Mesenchymal stem cell (in vitro differentiated cells and primary cell): ENCODE measurements at regions not wholly inside any gene's neighbourhood (a gene's known extent, or its start where the extent isn't known, plus 50 kb on each side); places are given as distances from the start of the nearest gene placed in this dataset.

Experiments
- DNase-seq: peaks from one replicate; pipeline ENCODE4 v3.0.0-alpha.2; 2013
- H2AFZ ChIP-seq: one replicate; pipeline ENCODE4 v1.6.1; 2013; ENCODE audit warnings: low read depth, mild to moderate bottlenecking, control low read depth, inconsistent platforms, low read length, moderate library complexity
- H2AK5ac ChIP-seq: 2 replicates; pipeline ENCODE4 v1.6.1; 2013; ENCODE audit warnings: low read length, moderate library complexity, mild to moderate bottlenecking, inconsistent platforms; ENCODE audit not compliant: severe bottlenecking
- H2BK120ac ChIP-seq: one replicate; pipeline ENCODE4 v1.6.1; 2013; ENCODE audit warnings: low read depth, mild to moderate bottlenecking, inconsistent platforms, low read length, moderate library complexity
- H2BK12ac ChIP-seq, 2 experiments: one replicate each; pipeline ENCODE4 v1.6.1; 2013; ENCODE audit warnings: inconsistent platforms in 2 of 2, low read length in 2 of 2, mild to moderate bottlenecking in 2 of 2, moderate library complexity in 2 of 2, control low read depth in 1 of 2
- H2BK15ac ChIP-seq: one replicate; pipeline ENCODE4 v1.6.1; 2013; ENCODE audit warnings: mild to moderate bottlenecking, low read depth, inconsistent platforms; ENCODE audit not compliant: poor library complexity, severe bottlenecking
- H2BK5ac ChIP-seq: 2 replicates; pipeline ENCODE4 v1.6.1; 2013; ENCODE audit warnings: low read depth, mild to moderate bottlenecking, low read length, control low read depth, inconsistent platforms; ENCODE audit not compliant: poor library complexity, severe bottlenecking
- H3K14ac ChIP-seq, 2 experiments: one replicate each; pipeline ENCODE4 v1.6.1; 2013; ENCODE audit warnings: inconsistent platforms in 2 of 2, low read length in 2 of 2, control low read depth in 1 of 2, mild to moderate bottlenecking in 1 of 2, moderate library complexity in 1 of 2
- H3K18ac ChIP-seq, 2 experiments: one replicate each; pipeline ENCODE4 v1.6.1; 2013; ENCODE audit warnings: inconsistent platforms in 2 of 2, low read length in 2 of 2, control low read depth in 1 of 2, low read depth in 1 of 2, mild to moderate bottlenecking in 1 of 2
- H3K23ac ChIP-seq, 2 experiments: one replicate each; pipeline ENCODE4 v1.6.1; 2013; ENCODE audit warnings: inconsistent platforms in 2 of 2, low read length in 2 of 2, mild to moderate bottlenecking in 2 of 2, moderate library complexity in 2 of 2, control low read depth in 1 of 2
- H3K27ac ChIP-seq: 2 replicates; pipeline ENCODE4 v1.5.1; 2013; ENCODE audit warnings: mild to moderate bottlenecking, moderate library complexity, low read length, control low read depth, inconsistent platforms; ENCODE audit not compliant: poor library complexity, severe bottlenecking
- H3K27me3 ChIP-seq, 2 experiments: 2 replicates each; pipeline versions ENCODE4 v1.6.1 to v1.7.0; 2013; ENCODE audit warnings: low read length in 2 of 2, mild to moderate bottlenecking in 2 of 2, moderate library complexity in 2 of 2, control low read depth in 1 of 2, inconsistent platforms in 1 of 2; ENCODE audit not compliant: control insufficient read depth in 1 of 2, insufficient read depth in 1 of 2
- H3K36me3 ChIP-seq, 2 experiments: 2 replicates each; pipeline versions ENCODE4 v1.6.1 to v1.7.0; 2013; ENCODE audit warnings: low read length in 2 of 2, control low read depth in 1 of 2, inconsistent platforms in 1 of 2, low read depth in 1 of 2, mild to moderate bottlenecking in 1 of 2; ENCODE audit not compliant: insufficient read depth in 2 of 2, control insufficient read depth in 1 of 2
- H3K4ac ChIP-seq, 2 experiments: one replicate each; pipeline ENCODE4 v1.6.1; 2013; ENCODE audit warnings: inconsistent platforms in 2 of 2, low read length in 2 of 2, mild to moderate bottlenecking in 2 of 2, moderate library complexity in 2 of 2, control low read depth in 1 of 2, low read depth in 1 of 2
- H3K4me1 ChIP-seq: 2 replicates; pipeline ENCODE4 v1.6.1; 2013; ENCODE audit warnings: low read depth, low read length, control low read depth; ENCODE audit not compliant: control insufficient read depth, insufficient read depth
- H3K4me2 ChIP-seq: 2 replicates; pipeline ENCODE4 v1.6.1; 2013; ENCODE audit warnings: low read length, mild to moderate bottlenecking, inconsistent platforms; ENCODE audit not compliant: poor library complexity, severe bottlenecking
- H3K4me3 ChIP-seq, 2 experiments: 2 replicates each; pipeline versions ENCODE4 v1.5.1 to v1.7.0; 2013; ENCODE audit warnings: low read length in 2 of 2, mild to moderate bottlenecking in 2 of 2, control low read depth in 1 of 2, low read depth in 1 of 2; ENCODE audit not compliant: insufficient read depth in 1 of 2
- H3K79me1 ChIP-seq: replicated peaks from 2 replicates; pipeline ENCODE4 v1.6.1; 2013; ENCODE audit warnings: mild to moderate bottlenecking, control low read depth, low read length, inconsistent platforms; ENCODE audit not compliant: poor library complexity, severe bottlenecking
- H3K9ac ChIP-seq: 2 replicates; pipeline ENCODE4 v1.7.0; 2013; ENCODE audit warnings: mild to moderate bottlenecking, low read length, moderate library complexity
- H3K9me3 ChIP-seq: 2 replicates; pipeline ENCODE4 v1.7.0; 2013; ENCODE audit warnings: mild to moderate bottlenecking, low read length; ENCODE audit not compliant: control insufficient read depth
- H4K8ac ChIP-seq: one replicate; pipeline ENCODE4 v1.6.1; 2013; ENCODE audit warnings: inconsistent platforms, mild to moderate bottlenecking, low read length, moderate library complexity
- H4K91ac ChIP-seq: one replicate; pipeline ENCODE4 v1.6.1; 2013; ENCODE audit warnings: mild to moderate bottlenecking, low read length, inconsistent platforms
- WGBS: methylation state at CpG from one replicate; pipeline ENCODE4 v1.1.7; 2013; ENCODE audit warnings: mixed read lengths; 5-methylcytosine and 5-hydroxymethylcytosine counted together

GRCh38 chr6:66396549-66396948, 689.5 kb upstream of the EYS start:
- no peak overlapping the region for H3K27ac ChIP-seq
- no peak overlapping the region for H3K4me3 ChIP-seq
- H3K18ac ChIP-seq, result no peak overlapping the region
- WGBS, result 95% methylated on average over 4 of the region's 7 CpGs
- H2BK120ac ChIP-seq, result no peak overlapping the region
- no peaks in the 10 kb centered on the region for H3K79me1 ChIP-seq
- H3K4me2 ChIP-seq, result no peak overlapping the region
- no peak overlapping the region for H4K91ac ChIP-seq
- H3K9me3 ChIP-seq, result no peaks in the 10 kb centered on the region
- H3K27me3 ChIP-seq, result no peaks in the 10 kb centered on the region
- H3K9ac ChIP-seq, result no peak overlapping the region
- no peak overlapping the region for H2AFZ ChIP-seq
- no peak overlapping the region for H4K8ac ChIP-seq
- no peak overlapping the region for H3K14ac ChIP-seq
- no peak overlapping the region for H2BK12ac ChIP-seq
- H2BK15ac ChIP-seq, result no peak overlapping the region
- H2BK5ac ChIP-seq, result no peak overlapping the region
- H3K4ac ChIP-seq, result no peak overlapping the region
- H3K36me3 ChIP-seq, result no peaks in the 10 kb centered on the region
- no peaks in the 10 kb centered on the region for H3K4me1 ChIP-seq
- no peak overlapping the region for H3K23ac ChIP-seq
- DNase-seq, result no peak
- no peak overlapping the region for H2AK5ac ChIP-seq

GRCh38 chr6:66396145-66396544, 689.1 kb upstream of the EYS start:
- H3K79me1 ChIP-seq, result no peaks in the 10 kb centered on the region
- no peak overlapping the region for H2BK5ac ChIP-seq
- DNase-seq, result no peak
- H2BK15ac ChIP-seq, result no peak overlapping the region
- H2BK120ac ChIP-seq, result no peak overlapping the region
- no peak overlapping the region for H3K4me3 ChIP-seq
- no peak overlapping the region for H2BK12ac ChIP-seq
- H4K8ac ChIP-seq, result no peak overlapping the region
- H3K18ac ChIP-seq, result no peak overlapping the region
- no peak overlapping the region for H3K27ac ChIP-seq
- no peak overlapping the region for H3K4me2 ChIP-seq
- no peak overlapping the region for H4K91ac ChIP-seq
- no peak overlapping the region for H3K4ac ChIP-seq
- no peaks in the 10 kb centered on the region for H3K9me3 ChIP-seq
- no peak overlapping the region for H3K23ac ChIP-seq
- peak overlapping the region in 1 of 2 experiments; percentile 20 for H3K14ac ChIP-seq
- no peaks in the 10 kb centered on the region for H3K4me1 ChIP-seq
- no peak overlapping the region for H2AK5ac ChIP-seq
- no peaks in the 10 kb centered on the region for H3K36me3 ChIP-seq
- 81% methylated on average over 6 of the region's 6 CpGs for WGBS
- no peaks in the 10 kb centered on the region for H3K27me3 ChIP-seq
- no peak overlapping the region for H3K9ac ChIP-seq
- no peak overlapping the region for H2AFZ ChIP-seq

DNA sequence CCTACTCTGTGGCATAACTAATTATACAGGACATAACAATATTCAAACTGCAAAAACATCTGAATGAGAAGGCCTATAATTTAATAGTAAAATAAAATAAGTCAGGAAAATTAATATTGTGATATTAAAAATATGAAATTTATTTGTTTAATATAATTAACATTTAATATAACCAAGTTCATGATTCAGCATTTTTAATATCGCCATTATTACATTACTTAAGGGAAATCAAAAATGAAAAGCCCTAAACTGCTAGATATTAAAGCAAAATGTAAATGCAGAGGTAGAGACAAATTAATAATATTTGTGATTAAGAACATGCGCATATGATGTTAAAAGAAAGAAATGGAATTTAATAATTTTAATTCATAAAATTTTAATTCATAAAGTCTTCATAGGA, 683.4 kb upstream of the EYS start:
- Histone ChIP-seq H4K91ac (no peak overlapping the region), H3K4me3 (no peak overlapping the region), H3K23ac (no peak overlapping the region), H3K4ac (no peak overlapping the region), H3K36me3 (no peaks in the 10 kb centered on the region), H3K27me3 (no peaks in the 10 kb centered on the region), H3K4me2 (no peak overlapping the region), H3K14ac (no peak overlapping the region), H3K18ac (no peak overlapping the region), H2BK15ac (no peak overlapping the region), H2AFZ (no peak overlapping the region), H2BK120ac (no peak overlapping the region), H3K9me3 (no peaks in the 10 kb centered on the region), H2BK5ac (no peak overlapping the region), H2BK12ac (no peak overlapping the region), H3K79me1 (no peaks in the 10 kb centered on the region), H2AK5ac (no peak overlapping the region), H3K9ac (no peak overlapping the region), H3K4me1 (no peaks in the 10 kb centered on the region), H4K8ac (no peak overlapping the region), H3K27ac (no peak overlapping the region)
- no peak for DNase-seq
- WGBS, result no CpG with 5 or more reads among the region's 2 CpGs

GRCh38 chr6:66376001-66376400, 669.0 kb upstream of the EYS start:
- WGBS, result 93% methylated on average over 1 of the region's 2 CpGs
- Histone ChIP-seq H2AFZ (no peak overlapping the region), H3K4me3 (no peak overlapping the region), H3K36me3 (no peaks in the 10 kb centered on the region), H3K4me2 (no peak overlapping the region), H3K4ac (no peak overlapping the region), H2BK120ac (no peak overlapping the region), H4K91ac (no peak overlapping the region), H3K9me3 (no peaks in the 10 kb centered on the region), H2AK5ac (no peak overlapping the region), H3K14ac (no peak overlapping the region), H3K4me1 (no peaks in the 10 kb centered on the region), H4K8ac (no peak overlapping the region), H3K27me3 (no peaks in the 10 kb centered on the region), H3K18ac (no peak overlapping the region), H3K79me1 (no peaks in the 10 kb centered on the region), H2BK12ac (no peak overlapping the region), H3K9ac (no peak overlapping the region), H3K27ac (no peak overlapping the region), H2BK15ac (no peak overlapping the region), H2BK5ac (no peak overlapping the region), H3K23ac (no peak overlapping the region)
- peak; percentile 9 for DNase-seq
